GM23338 (cell line): ENCODE measurements at regions not wholly inside any gene's neighbourhood (a gene's known extent, or its start where the extent isn't known, plus 50 kb on each side); places are given as distances from the start of the nearest gene placed in this dataset.

Experiments used
- EZH2 ChIP-seq: fragments of 200-600 bp; sonication (generic); IDR thresholded peaks from one replicate; pipeline ENCODE4 v1.8.0; 2017; ENCODE audit warnings: antibody characterized with exemption, mild to moderate bottlenecking, low read depth; ENCODE audit not compliant: unreplicated experiment
- EZH2phosphoT487 ChIP-seq: fragments of 200-600 bp; sonication (generic); IDR thresholded peaks from one replicate; pipeline ENCODE4 v1.8.1; 2018; ENCODE audit warnings: antibody characterized with exemption; ENCODE audit not compliant: unreplicated experiment
- JUNB ChIP-seq: IDR thresholded peaks from one replicate; pipeline ENCODE4 v1.6.1; 2016; ENCODE audit warnings: antibody characterized with exemption; ENCODE audit not compliant: unreplicated experiment
- POLR2AphosphoS5 ChIP-seq: IDR thresholded peaks from 2 replicates; pipeline ENCODE4 v1.6.1; 2016; ENCODE audit warnings: antibody characterized with exemption, low read depth
- ZNF114 ChIP-seq: fragments of 250-450 bp; sonication (Bioruptor Pico); IDR thresholded peaks from 2 replicates; pipeline ENCODE4 v1.5.0; 2020; ENCODE audit warnings: mild to moderate bottlenecking, moderate library complexity
- TF ChIP-seq, protein P1 (sequence below), 2 experiments: fragments of 200-600 bp in 1 of 2; sonication (generic) in 1 of 2; conservative IDR thresholded peaks; 2 replicates each; pipeline versions ENCODE4 v1.5.1 to v1.6.1; 2016 to 2017; ENCODE audit warnings: antibody characterized with exemption in 2 of 2, low read depth in 2 of 2, mild to moderate bottlenecking in 2 of 2, moderate library complexity in 1 of 2
- TF ChIP-seq, protein P2 (sequence below): IDR thresholded peaks from one replicate; pipeline ENCODE4 v1.6.1; 2018; ENCODE audit warnings: antibody characterized with exemption; ENCODE audit not compliant: unreplicated experiment

DNA sequence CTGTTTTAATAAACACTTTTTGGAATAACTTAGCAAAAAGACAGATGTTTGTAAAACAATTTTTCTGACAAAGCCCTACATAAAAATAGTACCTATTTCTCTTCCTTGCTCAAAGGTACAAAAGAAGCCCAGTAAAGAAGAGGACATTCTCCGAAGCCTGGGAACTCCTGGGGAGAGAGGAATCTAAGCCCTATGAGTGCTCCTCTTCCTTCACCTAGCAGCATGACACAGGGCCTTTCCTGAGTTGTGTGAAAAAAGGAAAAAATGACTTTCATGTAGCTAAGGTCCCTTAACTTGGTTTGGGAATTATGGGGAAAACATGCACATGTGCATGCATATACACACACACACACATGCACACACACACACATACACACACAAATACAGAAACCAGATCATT lies 586.9 kb downstream of the TMA16 start:
- TF ChIP-seq POLR2AphosphoS5 = no peak
- TF ChIP-seq, protein P1, sequence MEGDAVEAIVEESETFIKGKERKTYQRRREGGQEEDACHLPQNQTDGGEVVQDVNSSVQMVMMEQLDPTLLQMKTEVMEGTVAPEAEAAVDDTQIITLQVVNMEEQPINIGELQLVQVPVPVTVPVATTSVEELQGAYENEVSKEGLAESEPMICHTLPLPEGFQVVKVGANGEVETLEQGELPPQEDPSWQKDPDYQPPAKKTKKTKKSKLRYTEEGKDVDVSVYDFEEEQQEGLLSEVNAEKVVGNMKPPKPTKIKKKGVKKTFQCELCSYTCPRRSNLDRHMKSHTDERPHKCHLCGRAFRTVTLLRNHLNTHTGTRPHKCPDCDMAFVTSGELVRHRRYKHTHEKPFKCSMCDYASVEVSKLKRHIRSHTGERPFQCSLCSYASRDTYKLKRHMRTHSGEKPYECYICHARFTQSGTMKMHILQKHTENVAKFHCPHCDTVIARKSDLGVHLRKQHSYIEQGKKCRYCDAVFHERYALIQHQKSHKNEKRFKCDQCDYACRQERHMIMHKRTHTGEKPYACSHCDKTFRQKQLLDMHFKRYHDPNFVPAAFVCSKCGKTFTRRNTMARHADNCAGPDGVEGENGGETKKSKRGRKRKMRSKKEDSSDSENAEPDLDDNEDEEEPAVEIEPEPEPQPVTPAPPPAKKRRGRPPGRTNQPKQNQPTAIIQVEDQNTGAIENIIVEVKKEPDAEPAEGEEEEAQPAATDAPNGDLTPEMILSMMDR (conservative IDR thresholded peaks at IDR 0.05; ENCODE audit: low read depth in 2 of 2) = no peak
- no peak for TF ChIP-seq ZNF114
- TF ChIP-seq EZH2 = no peak
- TF ChIP-seq JUNB = no peak
- TF ChIP-seq, protein P2, sequence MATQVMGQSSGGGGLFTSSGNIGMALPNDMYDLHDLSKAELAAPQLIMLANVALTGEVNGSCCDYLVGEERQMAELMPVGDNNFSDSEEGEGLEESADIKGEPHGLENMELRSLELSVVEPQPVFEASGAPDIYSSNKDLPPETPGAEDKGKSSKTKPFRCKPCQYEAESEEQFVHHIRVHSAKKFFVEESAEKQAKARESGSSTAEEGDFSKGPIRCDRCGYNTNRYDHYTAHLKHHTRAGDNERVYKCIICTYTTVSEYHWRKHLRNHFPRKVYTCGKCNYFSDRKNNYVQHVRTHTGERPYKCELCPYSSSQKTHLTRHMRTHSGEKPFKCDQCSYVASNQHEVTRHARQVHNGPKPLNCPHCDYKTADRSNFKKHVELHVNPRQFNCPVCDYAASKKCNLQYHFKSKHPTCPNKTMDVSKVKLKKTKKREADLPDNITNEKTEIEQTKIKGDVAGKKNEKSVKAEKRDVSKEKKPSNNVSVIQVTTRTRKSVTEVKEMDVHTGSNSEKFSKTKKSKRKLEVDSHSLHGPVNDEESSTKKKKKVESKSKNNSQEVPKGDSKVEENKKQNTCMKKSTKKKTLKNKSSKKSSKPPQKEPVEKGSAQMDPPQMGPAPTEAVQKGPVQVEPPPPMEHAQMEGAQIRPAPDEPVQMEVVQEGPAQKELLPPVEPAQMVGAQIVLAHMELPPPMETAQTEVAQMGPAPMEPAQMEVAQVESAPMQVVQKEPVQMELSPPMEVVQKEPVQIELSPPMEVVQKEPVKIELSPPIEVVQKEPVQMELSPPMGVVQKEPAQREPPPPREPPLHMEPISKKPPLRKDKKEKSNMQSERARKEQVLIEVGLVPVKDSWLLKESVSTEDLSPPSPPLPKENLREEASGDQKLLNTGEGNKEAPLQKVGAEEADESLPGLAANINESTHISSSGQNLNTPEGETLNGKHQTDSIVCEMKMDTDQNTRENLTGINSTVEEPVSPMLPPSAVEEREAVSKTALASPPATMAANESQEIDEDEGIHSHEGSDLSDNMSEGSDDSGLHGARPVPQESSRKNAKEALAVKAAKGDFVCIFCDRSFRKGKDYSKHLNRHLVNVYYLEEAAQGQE = no peak
- no peak for TF ChIP-seq EZH2phosphoT487
